ENCODE measurements at regions not wholly inside any gene's neighbourhood (a gene's known extent, or its start where the extent isn't known, plus 50 kb on each side); places are given as distances from the start of the nearest gene placed in this dataset.

DNA sequence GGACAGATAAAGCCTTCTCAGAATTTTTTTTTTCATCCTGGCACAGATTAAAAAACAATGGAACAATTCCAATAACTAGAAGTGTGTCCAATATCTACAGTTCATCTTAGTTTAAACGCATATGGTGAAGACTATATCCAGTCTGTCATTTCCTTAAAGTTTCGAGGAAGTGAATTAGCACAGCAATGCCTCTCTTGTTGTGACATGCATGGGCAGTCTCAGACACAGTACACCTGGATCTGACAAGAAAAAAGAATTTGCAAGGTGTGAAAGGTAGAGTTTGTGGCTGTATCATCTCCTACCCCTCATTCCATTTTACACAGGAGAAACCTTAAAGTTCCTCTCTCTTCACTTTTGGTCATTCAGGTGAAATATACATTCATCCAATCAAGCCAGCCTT lies 100.6 kb upstream of the ADAMTS19 start:
- TF ChIP-seq, protein P1, sequence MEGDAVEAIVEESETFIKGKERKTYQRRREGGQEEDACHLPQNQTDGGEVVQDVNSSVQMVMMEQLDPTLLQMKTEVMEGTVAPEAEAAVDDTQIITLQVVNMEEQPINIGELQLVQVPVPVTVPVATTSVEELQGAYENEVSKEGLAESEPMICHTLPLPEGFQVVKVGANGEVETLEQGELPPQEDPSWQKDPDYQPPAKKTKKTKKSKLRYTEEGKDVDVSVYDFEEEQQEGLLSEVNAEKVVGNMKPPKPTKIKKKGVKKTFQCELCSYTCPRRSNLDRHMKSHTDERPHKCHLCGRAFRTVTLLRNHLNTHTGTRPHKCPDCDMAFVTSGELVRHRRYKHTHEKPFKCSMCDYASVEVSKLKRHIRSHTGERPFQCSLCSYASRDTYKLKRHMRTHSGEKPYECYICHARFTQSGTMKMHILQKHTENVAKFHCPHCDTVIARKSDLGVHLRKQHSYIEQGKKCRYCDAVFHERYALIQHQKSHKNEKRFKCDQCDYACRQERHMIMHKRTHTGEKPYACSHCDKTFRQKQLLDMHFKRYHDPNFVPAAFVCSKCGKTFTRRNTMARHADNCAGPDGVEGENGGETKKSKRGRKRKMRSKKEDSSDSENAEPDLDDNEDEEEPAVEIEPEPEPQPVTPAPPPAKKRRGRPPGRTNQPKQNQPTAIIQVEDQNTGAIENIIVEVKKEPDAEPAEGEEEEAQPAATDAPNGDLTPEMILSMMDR (IDR thresholded peaks at IDR 0.05): no peak
- TF ChIP-seq POLR2A (IDR thresholded peaks at IDR 0.05): no peak

Measured in testis (tissue), 2 donors.